ENCODE measurements at regions not wholly inside any gene's neighbourhood (a gene's known extent, or its start where the extent isn't known, plus 50 kb on each side); places are given as distances from the start of the nearest gene placed in this dataset.

GRCh38 chr11:28729339-28729738, 621.2 kb downstream of the METTL15 start:
- no peak for DNase-seq

GRCh38 chr11:28728666-28729065, 620.5 kb downstream of the METTL15 start:
- DNase-seq, result no peak

DNA sequence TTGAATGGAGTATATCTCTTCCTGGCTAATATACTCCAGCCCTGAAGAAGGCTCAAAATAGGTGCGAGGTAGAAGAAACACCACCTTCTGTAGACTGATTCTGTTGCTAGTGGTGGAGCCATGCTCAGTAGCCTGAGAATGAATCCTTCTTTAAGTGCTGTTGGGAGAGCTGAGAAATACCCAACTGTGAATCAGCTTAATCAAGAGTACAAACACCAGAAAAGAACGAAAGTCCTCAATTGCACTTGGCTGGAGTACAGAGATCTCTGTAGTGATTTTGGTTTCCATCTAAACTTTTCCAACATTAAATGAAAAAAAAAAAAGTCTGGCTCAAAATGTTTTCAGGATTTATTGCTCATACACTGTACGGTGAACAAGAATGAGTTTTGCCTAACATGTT, 619.1 kb downstream of the METTL15 start:
- DNase-seq, result no peak

- no peak for DNase-seq
These were observed 618.2 kb downstream of the METTL15 start for GRCh38 chr11:28726432-28726831.

GRCh38 chr11:28715726-28716125, 607.5 kb downstream of the METTL15 start:
- no peak for DNase-seq

- DNase-seq, result no peak
These were observed 605.7 kb downstream of the METTL15 start for GRCh38 chr11:28713850-28714249.

DNA sequence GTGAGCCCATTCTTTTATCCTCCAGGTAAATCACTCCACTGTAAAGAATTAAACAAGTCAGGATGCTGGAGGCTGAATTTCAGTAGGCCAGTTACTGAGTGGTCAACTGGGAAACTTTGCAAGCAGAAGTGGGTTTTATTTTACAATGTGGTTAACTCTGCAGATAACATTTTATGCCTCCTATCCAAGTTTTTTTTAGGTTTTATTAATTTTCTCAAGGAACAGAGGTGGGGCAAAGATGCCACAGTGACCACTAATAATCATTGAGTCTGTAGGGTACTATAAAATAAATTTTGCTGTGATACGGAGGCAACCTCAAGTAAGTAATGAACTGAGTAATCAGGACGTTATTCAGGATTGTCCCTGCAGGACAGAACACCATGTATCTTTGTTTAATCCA, 599.9 kb downstream of the METTL15 start:
- DNase-seq, result no peak

DNA sequence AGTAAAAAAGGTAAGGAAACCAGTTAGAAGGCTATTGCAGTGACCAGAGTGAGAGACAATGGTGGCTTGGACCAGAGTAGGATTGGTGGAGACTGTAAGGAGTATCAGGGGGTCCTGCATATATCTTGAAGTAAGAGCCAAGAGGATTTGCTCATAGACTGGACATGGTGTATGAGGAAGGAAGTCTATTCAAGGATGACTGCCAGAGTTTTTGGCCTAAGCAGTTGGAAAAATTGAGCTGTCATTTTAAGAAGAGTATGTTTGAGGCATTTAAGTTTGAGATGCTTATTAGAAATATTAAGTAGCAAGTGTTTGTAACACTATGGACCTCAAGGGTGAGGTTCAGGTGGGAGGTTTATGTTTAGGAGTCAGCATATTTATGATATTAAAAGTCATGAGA, 596.6 kb downstream of the METTL15 start:
- DNase-seq, result no peak

GRCh38 chr11:28703371-28703770, 595.2 kb downstream of the METTL15 start:
- DNase-seq, result no peak

DNA sequence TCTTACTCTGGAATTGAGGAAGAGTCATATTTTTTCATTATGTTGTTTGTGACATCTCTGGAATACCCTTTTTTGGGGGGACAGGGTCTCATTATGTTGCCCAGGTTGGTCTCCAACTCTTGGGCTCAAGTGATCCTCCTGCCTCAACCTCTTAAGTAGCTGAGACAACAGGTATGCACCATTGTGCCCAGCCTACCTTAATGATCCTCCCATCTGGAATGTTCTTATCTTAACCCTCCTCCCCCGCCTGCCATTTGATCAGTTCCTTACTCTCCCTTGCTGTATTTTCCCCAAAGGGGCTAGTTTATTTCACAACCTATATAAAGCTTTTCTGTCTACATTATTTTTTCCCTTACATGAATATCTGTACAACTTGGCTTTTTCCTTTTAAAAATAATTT, 594.7 kb downstream of the METTL15 start:
- DNase-seq, result no peak

DNA sequence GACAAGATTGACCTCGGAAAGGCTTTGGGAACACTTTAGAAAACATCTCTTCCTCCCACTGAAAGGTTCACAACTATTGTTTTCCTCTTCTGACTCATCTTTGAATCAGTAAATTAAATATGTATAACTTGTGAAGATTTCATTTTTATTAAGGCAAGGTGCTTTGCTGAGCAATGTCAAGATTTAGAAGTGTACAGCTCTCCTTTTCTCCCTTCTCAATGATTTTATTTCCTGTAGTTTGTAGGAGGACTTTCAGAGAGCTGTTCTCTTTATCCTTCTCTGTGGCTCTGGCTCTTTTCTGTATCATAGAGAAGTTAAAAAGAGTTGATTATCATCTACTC, 594.2 kb downstream of the METTL15 start:
- no peak for DNase-seq

GRCh38 chr11:28701760-28702449, 593.7 kb downstream of the METTL15 start:
- no peak for DNase-seq

DNA sequence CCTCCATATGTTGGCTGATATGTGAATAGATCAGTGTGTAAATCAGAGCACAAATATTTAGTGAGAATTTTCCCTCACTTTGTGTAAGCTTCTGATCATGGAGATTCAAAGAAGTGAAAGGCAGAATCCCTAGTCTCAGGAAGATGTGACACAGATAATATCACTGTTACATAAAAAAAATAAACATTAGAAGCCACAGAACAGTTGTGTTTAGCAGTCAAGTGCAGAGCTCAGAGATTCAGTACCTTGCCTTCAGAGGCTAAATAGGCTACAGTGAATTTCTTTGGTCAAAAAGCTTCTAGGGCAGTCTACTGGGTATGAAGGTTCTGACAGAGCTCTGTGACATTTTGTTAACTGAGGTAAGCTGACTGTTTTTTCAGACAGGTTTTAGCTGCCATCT, 591.5 kb downstream of the METTL15 start:
- DNase-seq, result no peak

DNA sequence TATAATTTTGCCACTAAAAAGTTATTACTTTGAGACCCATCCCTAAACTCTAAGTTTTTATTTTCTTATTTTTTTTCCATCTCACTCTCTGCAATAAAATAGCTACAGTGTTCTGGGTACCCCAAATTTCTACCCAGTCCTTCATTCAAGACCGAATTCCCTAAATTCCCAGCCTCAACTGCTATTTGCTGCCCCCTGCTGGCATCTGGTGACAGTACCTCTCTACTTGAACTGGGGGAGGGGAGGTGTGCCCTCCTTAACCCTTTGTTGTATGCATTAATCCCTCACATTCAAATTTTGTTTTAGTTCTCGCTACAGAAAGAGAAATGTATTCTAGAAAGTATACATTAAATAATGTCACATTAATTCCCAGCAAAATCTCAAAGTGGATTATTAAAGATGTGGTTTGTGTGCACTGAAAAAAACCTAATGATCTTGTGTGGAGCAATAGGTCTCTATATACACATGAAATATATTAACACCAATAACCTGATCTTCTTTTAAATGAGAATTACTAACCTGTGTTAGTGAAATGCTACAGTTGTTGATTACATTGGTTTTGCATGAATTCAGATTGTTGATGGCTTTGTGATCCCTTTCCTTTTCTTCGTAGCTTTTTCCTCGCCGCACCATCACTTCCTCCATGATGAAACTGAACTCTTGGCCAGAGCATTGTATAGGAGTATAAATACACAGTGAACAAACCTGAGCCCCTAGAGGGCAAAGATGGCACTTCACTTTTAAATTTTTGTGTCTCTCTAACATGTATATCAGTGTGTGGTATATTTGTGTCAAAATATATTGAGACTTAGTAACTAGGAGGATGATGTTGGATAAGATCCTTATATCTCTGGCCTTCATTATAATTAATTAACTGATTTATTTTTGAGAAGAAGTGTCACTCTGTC, 590.0 kb downstream of the METTL15 start:
- DNase-seq, result peak; percentile 24

DNA sequence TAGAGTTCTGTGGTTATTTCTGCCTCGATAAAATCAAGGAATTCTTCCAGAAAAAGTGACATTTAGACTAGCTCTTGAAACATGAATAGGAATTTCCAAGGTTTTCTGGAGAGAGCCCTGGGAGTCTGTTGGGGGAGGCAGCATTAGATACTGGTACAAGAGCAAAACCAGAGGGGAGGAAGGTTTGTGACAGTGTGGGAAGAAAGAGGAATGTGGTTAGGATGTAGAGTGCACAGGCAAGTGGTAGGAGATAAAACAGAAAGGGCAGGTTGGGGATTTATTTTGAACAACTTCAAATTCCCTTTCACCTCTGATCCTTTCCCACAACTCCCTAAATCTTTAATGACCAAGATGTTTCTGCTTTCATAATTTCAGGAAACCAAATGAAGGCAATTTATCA, 588.4 kb downstream of the METTL15 start:
- no peak for DNase-seq

GRCh38 chr11:28690746-28691145, 582.6 kb downstream of the METTL15 start:
- DNase-seq, result no peak

- DNase-seq, result no peak
These were observed 575.9 kb downstream of the METTL15 start for GRCh38 chr11:28684011-28684586.

DNA sequence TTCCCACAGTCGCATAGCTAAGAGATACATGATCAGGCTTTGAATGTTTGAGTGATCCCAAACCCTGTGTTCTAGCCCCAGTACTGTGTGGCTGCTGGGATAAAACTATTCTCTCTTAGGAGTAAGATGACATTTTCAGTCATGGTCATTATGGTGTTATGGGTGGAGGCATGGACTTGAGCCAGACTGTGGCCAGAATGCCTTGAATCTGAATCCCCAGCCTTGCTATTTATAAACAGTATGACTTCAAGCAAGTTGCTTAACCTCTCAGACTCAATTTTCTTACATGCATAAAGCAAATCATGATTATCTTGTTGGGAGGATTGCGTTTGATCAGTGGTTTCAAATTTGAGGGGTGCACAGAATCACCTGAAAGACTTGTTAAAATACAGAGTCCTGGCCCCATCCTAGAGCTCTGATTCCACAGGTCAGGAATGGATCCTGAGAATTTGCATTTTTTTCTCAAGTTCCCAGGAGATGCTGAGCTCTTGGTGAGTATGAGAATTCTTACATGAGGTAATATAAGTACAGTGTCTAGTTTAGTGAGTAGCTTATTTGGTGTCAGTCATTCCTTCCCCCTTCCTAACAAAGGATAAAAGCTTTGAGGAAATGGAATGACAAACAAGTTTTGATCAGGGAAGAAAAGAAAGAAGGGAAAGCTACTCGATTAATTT, 571.7 kb downstream of the METTL15 start:
- no peak for DNase-seq

DNA sequence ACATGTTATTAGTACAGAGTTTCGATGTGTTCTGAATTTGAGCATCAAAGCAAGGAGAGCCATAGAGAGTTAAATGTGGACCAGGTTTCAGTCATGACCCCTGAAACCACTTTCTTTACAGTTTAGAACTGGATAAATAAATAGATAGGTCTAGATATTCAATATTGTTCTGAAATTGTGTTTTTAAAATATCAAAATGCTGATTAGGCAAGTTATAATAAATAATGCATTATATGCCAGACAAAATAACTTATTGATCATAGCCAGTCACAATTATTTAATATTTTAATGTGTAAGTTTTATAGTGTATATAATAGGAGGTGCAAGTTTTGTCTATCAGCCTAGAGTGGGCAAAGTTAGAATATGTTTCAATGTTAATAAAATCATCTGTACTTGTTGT, 569.5 kb downstream of the METTL15 start:
- no peak for DNase-seq

- DNase-seq, result no peak
These were observed 567.0 kb downstream of the METTL15 start for GRCh38 chr11:28675183-28675582.

DNA sequence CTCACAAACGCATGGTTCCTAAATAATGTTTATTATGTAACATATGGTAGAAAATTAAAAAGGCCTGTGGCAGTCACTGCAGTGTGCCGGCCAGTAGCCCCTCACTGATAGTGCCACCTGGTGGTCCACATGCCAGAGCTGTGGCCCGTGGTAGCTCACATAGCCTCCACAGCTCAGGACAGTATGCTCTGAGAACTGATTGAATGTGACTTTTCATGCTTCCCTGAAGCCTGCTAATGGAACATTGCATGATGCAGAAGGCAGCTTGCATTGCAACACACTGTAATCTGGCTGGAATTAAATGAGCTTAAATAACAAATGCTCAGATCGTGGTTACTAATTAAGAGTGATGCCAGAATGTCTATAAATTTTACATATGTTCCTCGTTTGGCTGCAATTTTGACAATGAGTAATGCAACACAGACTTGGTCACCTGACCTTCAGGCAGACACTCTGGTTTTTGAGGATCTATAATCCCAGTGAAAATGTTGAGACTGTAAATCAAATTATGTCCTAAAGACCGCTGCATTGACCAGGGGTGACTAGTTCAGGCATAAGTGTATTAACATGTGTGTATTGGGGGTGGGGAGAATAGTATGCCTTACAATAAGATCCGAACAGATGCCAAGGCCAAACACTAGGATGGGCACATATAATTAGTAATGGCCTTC, 566.4 kb downstream of the METTL15 start:
- DNase-seq, result peak; percentile 29

GRCh38 chr11:28673691-28674432, 565.7 kb downstream of the METTL15 start:
- DNase-seq, result no peak
